ENCODE measurements at regions not wholly inside any gene's neighbourhood (a gene's known extent, or its start where the extent isn't known, plus 50 kb on each side); places are given as distances from the start of the nearest gene placed in this dataset.

- H3K4me1 Mint-ChIP-seq (ENCODE audit: low read depth, unreplicated experiment), result peaks cover 7% of the 10 kb centered on the region
- no peaks in the 10 kb centered on the region for H3K27me3 Mint-ChIP-seq (ENCODE audit: insufficient read depth, unreplicated experiment)
- intact Hi-C loops (cut with micrococcal nuclease; ENCODE audit: unreplicated experiment), result no loop called here
- no peak overlapping the region for H3K27ac Mint-ChIP-seq (ENCODE audit: unreplicated experiment)
- CTCF ChIA-PET, result no interaction called here
- H3K36me3 Mint-ChIP-seq (ENCODE audit: insufficient read depth, unreplicated experiment), result no peaks in the 10 kb centered on the region
- no peaks in the 10 kb centered on the region for H3K27me3 ChIP-seq (replicated peaks; ENCODE audit: control insufficient read depth, insufficient read depth, low read length)
- peaks cover 11% of the 10 kb centered on the region; the same call in 1 of the 2 replicates for H3K4me1 ChIP-seq
- no peak for DNase-seq
- POLR2A ChIA-PET, result no interaction called here
- BruUV-seq (replicated peaks), result no TSS peak
- H3K9me3 Mint-ChIP-seq (ENCODE audit: unreplicated experiment), result peaks cover 20% of the 10 kb centered on the region
- H3K9me3 ChIP-seq, result no peaks in the 10 kb centered on the region
- no peak overlapping the region for H3K4me3 ChIP-seq (ENCODE audit: low read depth, low read length)
- H3K4me3 Mint-ChIP-seq (ENCODE audit: unreplicated experiment), result no peak overlapping the region
- TF ChIP-seq CTCF (IDR thresholded peaks at IDR 0.05; ENCODE audit: insufficient read depth in 1 of 2, low read depth in 1 of 2, low read length in 1 of 2, severe bottlenecking in 1 of 2, unreplicated experiment in 1 of 2), result no peak
- no peaks in the 10 kb centered on the region for H3K36me3 ChIP-seq (ENCODE audit: control insufficient read depth, insufficient read depth, low read length)
Measured at GRCh38 chr21:27447843-27448242, 481.0 kb upstream of the ADAMTS5 start.

- no peak for DNase-seq
- H3K27me3 ChIP-seq (replicated peaks; ENCODE audit: control insufficient read depth, insufficient read depth, low read length), result no peaks in the 10 kb centered on the region
- Mint-ChIP-seq H3K9me3 (ENCODE audit: unreplicated experiment) (peaks cover 16% of the 10 kb centered on the region), H3K27me3 (ENCODE audit: insufficient read depth, unreplicated experiment) (no peaks in the 10 kb centered on the region), H3K4me3 (ENCODE audit: unreplicated experiment) (no peak overlapping the region), H3K27ac (ENCODE audit: unreplicated experiment) (no peak overlapping the region), H3K36me3 (ENCODE audit: insufficient read depth, unreplicated experiment) (no peaks in the 10 kb centered on the region), H3K4me1 (ENCODE audit: low read depth, unreplicated experiment) (peaks cover 5% of the 10 kb centered on the region)
- ChIA-PET CTCF (no interaction called here), POLR2A (interaction anchor here (0.7 kb wide), 1 partner anchor 1073 kb away, joined by 3 read pairs; no protein-coding TSS in a partner anchor)
- BruUV-seq (replicated peaks), result no TSS peak
- H3K4me1 ChIP-seq, result peaks cover 7% of the 10 kb centered on the region
- H3K36me3 ChIP-seq (ENCODE audit: control insufficient read depth, insufficient read depth, low read length), result no peaks in the 10 kb centered on the region
- H3K9me3 ChIP-seq, result 0 out of 2 replicates have a peak, but pooled peaks cover 3% of the 10 kb centered on the region
- H3K4me3 ChIP-seq (ENCODE audit: low read depth, low read length), result no peak overlapping the region
- TF ChIP-seq CTCF (IDR thresholded peaks at IDR 0.05; ENCODE audit: insufficient read depth in 1 of 2, low read depth in 1 of 2, low read length in 1 of 2, severe bottlenecking in 1 of 2, unreplicated experiment in 1 of 2), result no peak
- intact Hi-C loops (cut with micrococcal nuclease; ENCODE audit: unreplicated experiment), result no loop called here
Measured at GRCh38 chr21:27429710-27430341, 462.9 kb upstream of the ADAMTS5 start.

GRCh38 chr21:27426196-27426595 lies 459.3 kb upstream of the ADAMTS5 start:
- Mint-ChIP-seq H3K4me1 (ENCODE audit: low read depth, unreplicated experiment) (peaks cover 17% of the 10 kb centered on the region), H3K4me3 (ENCODE audit: unreplicated experiment) (no peak overlapping the region), H3K9me3 (ENCODE audit: unreplicated experiment) (peaks cover 19% of the 10 kb centered on the region), H3K36me3 (ENCODE audit: insufficient read depth, unreplicated experiment) (no peaks in the 10 kb centered on the region), H3K27ac (ENCODE audit: unreplicated experiment) (no peak overlapping the region), H3K27me3 (ENCODE audit: insufficient read depth, unreplicated experiment) (no peaks in the 10 kb centered on the region)
- ChIA-PET CTCF (no interaction called here), POLR2A (no interaction called here)
- Histone ChIP-seq H3K36me3 (ENCODE audit: control insufficient read depth, insufficient read depth, low read length) (no peaks in the 10 kb centered on the region), H3K4me1 (peaks cover 31% of the 10 kb centered on the region), H3K9me3 (0 out of 2 replicates have a peak, but pooled peaks cover 3% of the 10 kb centered on the region), H3K4me3 (ENCODE audit: low read depth, low read length) (no peak overlapping the region), H3K27me3 (replicated peaks; ENCODE audit: control insufficient read depth, insufficient read depth, low read length) (no peaks in the 10 kb centered on the region)
- intact Hi-C loops (cut with micrococcal nuclease; ENCODE audit: unreplicated experiment), result no loop called here
- no peak for TF ChIP-seq CTCF (IDR thresholded peaks at IDR 0.05; ENCODE audit: insufficient read depth in 1 of 2, low read depth in 1 of 2, low read length in 1 of 2, severe bottlenecking in 1 of 2, unreplicated experiment in 1 of 2)
- BruUV-seq (replicated peaks), result no TSS peak
- no peak for DNase-seq

Measured in Caco-2 (cell line).